Tibial nerve (tissue), 4 donors: ENCODE measurements at regions not wholly inside any gene's neighbourhood (a gene's known extent, or its start where the extent isn't known, plus 50 kb on each side); places are given as distances from the start of the nearest gene placed in this dataset.

ENCODE experiments used
- DNase-seq, 2 donors: peaks; one replicate each; pipeline ENCODE4 v3.0.0-alpha.2; 2019; ENCODE audit warnings: low spot score in 2 of 2
- H3K27ac ChIP-seq, 4 donors: fragments of 200-600 bp; sonication (generic) in 3 of 4; one replicate each; pipeline ENCODE4 v1.5.1; 2017 to 2019; ENCODE audit warnings: mild to moderate bottlenecking in 1 of 4
- H3K27me3 ChIP-seq, 2 donors: fragments of 200-600 bp; sonication (generic) in 1 of 2; one replicate each; pipeline versions ENCODE4 v1.5.1 to v1.6.0; 2017 to 2019
- H3K36me3 ChIP-seq, 3 donors: fragments of 200-600 bp; sonication (generic); one replicate each; pipeline ENCODE4 v1.5.1; 2018 to 2019
- H3K4me1 ChIP-seq, 4 donors: fragments of 200-600 bp; sonication (generic) in 3 of 4; one replicate each; pipeline ENCODE4 v1.5.1; 2017 to 2019
- H3K4me3 ChIP-seq, 4 donors: fragments of 200-600 bp; sonication (generic) in 3 of 4; one replicate each; pipeline ENCODE4 v1.5.1; 2017 to 2019; ENCODE audit warnings: mild to moderate bottlenecking in 1 of 4, moderate library complexity in 1 of 4
- H3K9me3 ChIP-seq, 4 donors: fragments of 200-600 bp; sonication (generic) in 3 of 4; one replicate each; pipeline ENCODE4 v1.5.1; 2017 to 2019
- EP300 ChIP-seq, 2 donors: sonication (generic); formaldehyde crosslinking; IDR thresholded peaks; one replicate each; pipeline ENCODE4 v1.6.1; 2017; ENCODE audit warnings: antibody characterized with exemption in 2 of 2, mild to moderate bottlenecking in 1 of 2
- POLR2A ChIP-seq, 2 donors: fragments of 450-650 bp; IDR thresholded peaks; one replicate each; pipeline ENCODE4 v1.6.1; 2017; ENCODE audit warnings: antibody characterized with exemption in 2 of 2, mild to moderate bottlenecking in 2 of 2, moderate library complexity in 2 of 2
- WGBS, 2 donors: methylation state at CpG; one replicate each; pipeline ENCODE4 v1.1.5; 2018; 5-methylcytosine and 5-hydroxymethylcytosine counted together
- TF ChIP-seq, protein P1 (sequence below), 5 experiments: fragments of 200-600 bp in 3 of 5; fragments of 450-650 bp in 2 of 5; sonication (generic) in 3 of 5; IDR thresholded peaks; one replicate each; pipeline ENCODE4 v1.5.1; 2016 to 2019; ENCODE audit warnings: antibody characterized with exemption in 5 of 5, mild to moderate bottlenecking in 3 of 5, moderate library complexity in 2 of 5

GRCh38 chr16:60060731-60061130 is 1326.6 kb upstream of the GOT2 start:
- 14 to 22% methylated on average over 2 of the region's 2 CpGs for WGBS, 2 donors
- no peaks in the 10 kb centered on the region for H3K27me3 ChIP-seq
- no peaks in the 10 kb centered on the region for H3K36me3 ChIP-seq
- no peak overlapping the region for H3K4me3 ChIP-seq
- TF ChIP-seq, protein P1, sequence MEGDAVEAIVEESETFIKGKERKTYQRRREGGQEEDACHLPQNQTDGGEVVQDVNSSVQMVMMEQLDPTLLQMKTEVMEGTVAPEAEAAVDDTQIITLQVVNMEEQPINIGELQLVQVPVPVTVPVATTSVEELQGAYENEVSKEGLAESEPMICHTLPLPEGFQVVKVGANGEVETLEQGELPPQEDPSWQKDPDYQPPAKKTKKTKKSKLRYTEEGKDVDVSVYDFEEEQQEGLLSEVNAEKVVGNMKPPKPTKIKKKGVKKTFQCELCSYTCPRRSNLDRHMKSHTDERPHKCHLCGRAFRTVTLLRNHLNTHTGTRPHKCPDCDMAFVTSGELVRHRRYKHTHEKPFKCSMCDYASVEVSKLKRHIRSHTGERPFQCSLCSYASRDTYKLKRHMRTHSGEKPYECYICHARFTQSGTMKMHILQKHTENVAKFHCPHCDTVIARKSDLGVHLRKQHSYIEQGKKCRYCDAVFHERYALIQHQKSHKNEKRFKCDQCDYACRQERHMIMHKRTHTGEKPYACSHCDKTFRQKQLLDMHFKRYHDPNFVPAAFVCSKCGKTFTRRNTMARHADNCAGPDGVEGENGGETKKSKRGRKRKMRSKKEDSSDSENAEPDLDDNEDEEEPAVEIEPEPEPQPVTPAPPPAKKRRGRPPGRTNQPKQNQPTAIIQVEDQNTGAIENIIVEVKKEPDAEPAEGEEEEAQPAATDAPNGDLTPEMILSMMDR (IDR thresholded peaks at IDR 0.05): no peak
- TF ChIP-seq EP300 (IDR thresholded peaks at IDR 0.05) (no peak), POLR2A (IDR thresholded peaks at IDR 0.05) (no peak)
- peaks cover 0 to 11% (median 0%) of the 10 kb centered on the region in 4 donors for H3K4me1 ChIP-seq
- no peak overlapping the region for H3K27ac ChIP-seq
- no peak for DNase-seq
- H3K9me3 ChIP-seq: peaks cover 0 to 3% (median 0%) of the 10 kb centered on the region in 4 donors

- WGBS, 2 donors: 87 to 92% methylated on average over 1 of the region's 1 CpG
Observed at GRCh38 chr16:60059141-60059540, 1325.0 kb upstream of the GOT2 start.

GRCh38 chr16:60041671-60042070 is 1307.6 kb upstream of the GOT2 start:
- peaks cover 0 to under 1% (median 0%) of the 10 kb centered on the region in 4 donors for H3K9me3 ChIP-seq
- DNase-seq: no peak
- H3K27ac ChIP-seq: no peak overlapping the region
- H3K36me3 ChIP-seq: no peaks in the 10 kb centered on the region
- H3K4me1 ChIP-seq: no peaks in the 10 kb centered on the region
- WGBS, 2 donors: 82 to 96% methylated on average over 1 of the region's 1 CpG
- H3K27me3 ChIP-seq: no peaks in the 10 kb centered on the region
- TF ChIP-seq POLR2A (IDR thresholded peaks at IDR 0.05): no peak
- no peak for TF ChIP-seq EP300 (IDR thresholded peaks at IDR 0.05)
- TF ChIP-seq, protein P1 (IDR thresholded peaks at IDR 0.05): no peak
- H3K4me3 ChIP-seq: no peak overlapping the region

More at GRCh38 chr16:60059141-60059540, 1325.0 kb upstream of the GOT2 start:
- no peak for DNase-seq
- H3K4me3 ChIP-seq: no peak overlapping the region
- H3K36me3 ChIP-seq: no peaks in the 10 kb centered on the region
- no peaks in the 10 kb centered on the region for H3K27me3 ChIP-seq
- TF ChIP-seq, protein P1 (IDR thresholded peaks at IDR 0.05): no peak
- TF ChIP-seq EP300 (IDR thresholded peaks at IDR 0.05) (no peak), POLR2A (IDR thresholded peaks at IDR 0.05) (no peak)
- H3K4me1 ChIP-seq: peaks cover 0 to 11% (median 0%) of the 10 kb centered on the region in 4 donors
- peaks cover 0 to 3% (median 0%) of the 10 kb centered on the region in 4 donors for H3K9me3 ChIP-seq
- no peak overlapping the region for H3K27ac ChIP-seq

DNA sequence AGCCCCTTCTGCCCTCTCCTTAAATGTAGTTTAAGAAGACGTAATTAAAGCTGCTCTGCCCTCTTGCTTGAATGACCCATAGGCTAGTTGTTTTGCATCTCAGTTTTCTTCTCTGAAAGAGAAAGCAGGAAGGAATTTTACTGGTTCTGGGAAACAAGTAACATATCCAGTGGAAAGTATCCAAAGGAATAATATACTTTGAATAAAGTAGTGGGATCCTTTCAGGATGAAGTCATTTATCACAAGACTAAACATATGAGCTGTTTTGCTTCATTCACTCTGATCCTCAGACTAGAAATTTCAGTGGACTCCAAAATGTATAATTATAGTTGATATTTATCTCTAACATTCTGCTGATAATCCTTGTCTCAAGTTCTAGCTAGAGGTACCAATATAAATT is 1297.6 kb upstream of the GOT2 start:
- TF ChIP-seq POLR2A (IDR thresholded peaks at IDR 0.05): no peak
- TF ChIP-seq EP300 (IDR thresholded peaks at IDR 0.05): no peak
- TF ChIP-seq, protein P1 (IDR thresholded peaks at IDR 0.05): no peak
- Histone ChIP-seq H3K36me3 (no peaks in the 10 kb centered on the region), H3K27ac (no peak overlapping the region), H3K4me1 (no peaks in the 10 kb centered on the region), H3K4me3 (no peak overlapping the region), H3K27me3 (no peaks in the 10 kb centered on the region), H3K9me3 (peaks cover 0 to 18% (median 5%) of the 10 kb centered on the region in 4 donors)
- no peak for DNase-seq
- WGBS, 2 donors: 65 to 68% methylated on average over 1 of the region's 1 CpG

- Histone ChIP-seq H3K27ac (no peak overlapping the region), H3K36me3 (no peaks in the 10 kb centered on the region), H3K9me3 (no peaks in the 10 kb centered on the region), H3K27me3 (no peaks in the 10 kb centered on the region), H3K4me1 (no peaks in the 10 kb centered on the region), H3K4me3 (no peak overlapping the region)
- TF ChIP-seq EP300 (IDR thresholded peaks at IDR 0.05): no peak
- TF ChIP-seq, protein P1 (IDR thresholded peaks at IDR 0.05): no peak
- TF ChIP-seq POLR2A (IDR thresholded peaks at IDR 0.05): no peak
- DNase-seq: no peak
Observed at GRCh38 chr16:60027351-60027750, 1293.2 kb upstream of the GOT2 start.
